Kidney (tissue), 13 donors: ENCODE measurements at regions not wholly inside any gene's neighbourhood (a gene's known extent, or its start where the extent isn't known, plus 50 kb on each side); places are given as distances from the start of the nearest gene placed in this dataset.
A peak's percentile ranks its signal among the peaks of the same experiment; 100 is the strongest.

Source experiments
- DNase-seq, 5 donors: peaks; one replicate each; pipeline ENCODE4 v3.0.0-alpha.2; 2013 to 2020
- FAIRE-seq: peaks from 2 replicates; lab custom pipeline; 2012; peaks lifted over from hg19 to GRCh38; lab: Jason Lieb, UNC
- H3K27ac ChIP-seq, 2 donors: one replicate each; pipeline ENCODE4 v1.7.0; 2013; ENCODE audit warnings: low read depth in 2 of 2, low read length in 2 of 2, inconsistent platforms in 1 of 2
- H3K27me3 ChIP-seq: one replicate; pipeline ENCODE4 v1.7.1; 2013; ENCODE audit warnings: low read length, inconsistent platforms; ENCODE audit not compliant: control insufficient read depth, insufficient read depth
- H3K36me3 ChIP-seq, 3 donors: one replicate each; pipeline versions ENCODE4 v1.7.0 to v1.7.1; 2013; ENCODE audit warnings: low read length in 3 of 3, control low read depth in 1 of 3, inconsistent platforms in 1 of 3; ENCODE audit not compliant: insufficient read depth in 3 of 3, control insufficient read depth in 2 of 3
- H3K4me1 ChIP-seq, 3 donors: one replicate each; pipeline versions ENCODE4 v1.7.0 to v1.7.1; 2013; ENCODE audit warnings: low read length in 3 of 3, inconsistent platforms in 1 of 3, low read depth in 1 of 3; ENCODE audit not compliant: control insufficient read depth in 2 of 3, insufficient read depth in 2 of 3
- H3K4me3 ChIP-seq, 3 donors: one replicate each; pipeline versions ENCODE4 v1.7.0 to v1.8.1; 2013; ENCODE audit warnings: low read length in 3 of 3, control low read depth in 1 of 3, inconsistent platforms in 1 of 3
- H3K9ac ChIP-seq, 3 donors: one replicate each; pipeline versions ENCODE4 v1.7.0 to v1.7.1; 2013; ENCODE audit warnings: low read length in 3 of 3, control low read depth in 1 of 3, inconsistent platforms in 1 of 3
- H3K9me3 ChIP-seq, 3 donors: one replicate each; pipeline versions ENCODE4 v1.7.0 to v1.7.1; 2013; ENCODE audit warnings: low read length in 3 of 3, control low read depth in 1 of 3, inconsistent platforms in 1 of 3; ENCODE audit not compliant: control insufficient read depth in 2 of 3, insufficient read depth in 1 of 3
- CTCF ChIP-seq: IDR thresholded peaks from 3 replicates; pipeline ENCODE4 v1.5.1; 2012; ENCODE audit warnings: mild to moderate bottlenecking, moderate library complexity, borderline replicate concordance; ENCODE audit not compliant: insufficient read depth; ENCODE audit errors: extremely low read depth
- intact Hi-C: fragments of 100-400 bp; cut with DNase I; formaldehyde crosslinking; loops from one replicate; pipeline ENCODE4 v1.11.1; 2022
- donor health status: control.
- donor health status: control.
- donor health status: control.
- donor health status: control.
- donor health status: control.
- donor health status: DM: yes; HTN: yes; CAD: no.
- donor health status: Normal renal cell carcinoma (clear cell type).

- Histone ChIP-seq H3K36me3 (no peaks in the 10 kb centered on the region), H3K4me1 (no peaks in the 10 kb centered on the region), H3K9ac (no peak overlapping the region), H3K27me3 (no peaks in the 10 kb centered on the region), H3K4me3 (no peak overlapping the region), H3K9me3 (no peaks in the 10 kb centered on the region), H3K27ac (no peak overlapping the region)
- intact Hi-C loops: no loop called here
- FAIRE-seq (no peak), DNase-seq (no peak)
- TF ChIP-seq CTCF: no peak
Observed at GRCh38 chr13:70347947-70348620, 239.8 kb upstream of the KLHL1 start.

- intact Hi-C loops: no loop called here
- no peaks in the 10 kb centered on the region for H3K36me3 ChIP-seq
- no peaks in the 10 kb centered on the region for H3K27me3 ChIP-seq
- no peak for DNase-seq
- H3K4me1 ChIP-seq: no peaks in the 10 kb centered on the region
- no peak overlapping the region for H3K9ac ChIP-seq
- no peak for FAIRE-seq
- H3K9me3 ChIP-seq: no peaks in the 10 kb centered on the region
- no peak overlapping the region for H3K4me3 ChIP-seq
- peak; percentile 16 for TF ChIP-seq CTCF
- no peak overlapping the region for H3K27ac ChIP-seq
Observed at GRCh38 chr13:70339738-70340137, 231.5 kb upstream of the KLHL1 start.

- Histone ChIP-seq H3K4me1 (no peaks in the 10 kb centered on the region), H3K9me3 (no peaks in the 10 kb centered on the region), H3K27me3 (no peaks in the 10 kb centered on the region), H3K9ac (no peak overlapping the region), H3K27ac (no peak overlapping the region), H3K4me3 (no peak overlapping the region), H3K36me3 (no peaks in the 10 kb centered on the region)
- no peak for DNase-seq
- intact Hi-C loops: no loop called here
- no peak for FAIRE-seq
- TF ChIP-seq CTCF: no peak
Observed at GRCh38 chr13:70338609-70339008, 230.4 kb upstream of the KLHL1 start.

GRCh38 chr13:70336866-70337265 is 228.6 kb upstream of the KLHL1 start:
- no peak for DNase-seq
- Histone ChIP-seq H3K36me3 (no peaks in the 10 kb centered on the region), H3K27me3 (no peaks in the 10 kb centered on the region), H3K9ac (no peak overlapping the region), H3K9me3 (no peaks in the 10 kb centered on the region), H3K27ac (no peak overlapping the region), H3K4me1 (no peaks in the 10 kb centered on the region), H3K4me3 (no peak overlapping the region)
- TF ChIP-seq CTCF: no peak
- intact Hi-C loops: no loop called here
- FAIRE-seq: no peak
